ENCODE measurements at regions not wholly inside any gene's neighbourhood (a gene's known extent, or its start where the extent isn't known, plus 50 kb on each side); places are given as distances from the start of the nearest gene placed in this dataset.

GRCh38 chr14:100649173-100649519 lies 61.9 kb upstream of the BEGAIN start:
- dilution Hi-C loops (cut with MboI; ENCODE audit: extremely low pct_ligation_motif_present, low sequenced_read_pairs): no loop called here
- Histone ChIP-seq H3K79me2 (ENCODE audit: control insufficient read depth, insufficient read depth, low read length) (no peaks in the 10 kb centered on the region), H4K20me1 (replicated peaks; ENCODE audit: control insufficient read depth, extremely low read depth, insufficient read depth, low read length) (no peaks in the 10 kb centered on the region), H3K4me2 (ENCODE audit: insufficient read depth, low read length) (no peak overlapping the region), H3K4me3 (replicated peaks in 1 of 3; ENCODE audit: insufficient read depth in 1 of 3, low read depth in 1 of 3, low read length in 3 of 3) (no peak overlapping the region), H3K9me1 (replicated peaks; ENCODE audit: control insufficient read depth, extremely low read depth, insufficient read depth, low read length) (no peaks in the 10 kb centered on the region), H3K36me3 (ENCODE audit: control insufficient read depth in 2 of 2, extremely low read depth in 1 of 2, insufficient read depth in 2 of 2, low read length in 2 of 2) (no peaks in the 10 kb centered on the region), H2AFZ (ENCODE audit: low read depth, low read length) (no peak overlapping the region), H3K27me3 (ENCODE audit: control insufficient read depth in 2 of 2, insufficient read depth in 2 of 2, low read length in 2 of 2) (peaks cover 4 to 10% of the 10 kb centered on the region in 2 experiments), H3K27ac (ENCODE audit: insufficient read depth, low read depth, low read length) (no peak overlapping the region), H3K9ac (replicated peaks; ENCODE audit: extremely low read depth, insufficient read depth, low read length) (no peak overlapping the region), H3K9me3 (replicated peaks; ENCODE audit: control insufficient read depth, insufficient read depth, low read length) (no peaks in the 10 kb centered on the region), H3K4me1 (ENCODE audit: control insufficient read depth, extremely low read depth, insufficient read depth, low read length) (peaks cover 14% of the 10 kb centered on the region)
- no TSS peak for BruUV-seq (replicated peaks)
- intact Hi-C loops (cut with micrococcal nuclease): loop anchor here (5.0 kb wide), 1 partner anchor 978 kb away; no protein-coding TSS in a partner anchor
- ChIA-PET POLR2A (no interaction called here), CTCF (interaction anchor here (1.2 to 1.3 kb wide), 2 partner anchors 179 to 264 kb away, joined by 4 read pairs; no protein-coding TSS in a partner anchor)
- TF ChIP-seq GATA2 (IDR thresholded peaks at IDR 0.05; ENCODE audit: insufficient read depth, insufficient read length, low read depth, low read length) (peak; percentile 8), FOS (IDR thresholded peaks at IDR 0.05; ENCODE audit: borderline replicate concordance, insufficient read depth, low read length) (no peak)
- DNase-seq (ENCODE audit: low read depth, low spot score): peak; percentile 61
- no peak for FAIRE-seq

- ChIA-PET CTCF (interaction anchor here (0.7 to 5.0 kb wide), 9 partner anchors 12 to 267 kb away, joined by 3 to 136 read pairs (median 7); no protein-coding TSS in a partner anchor), POLR2A (no interaction called here)
- FAIRE-seq (no peak), DNase-seq (ENCODE audit: low read depth, low spot score) (no peak)
- no peaks in the 10 kb centered on the region for H3K9me3 ChIP-seq (replicated peaks; ENCODE audit: control insufficient read depth, insufficient read depth, low read length)
- peaks cover 3% of the 10 kb centered on the region for H3K4me1 ChIP-seq (ENCODE audit: control insufficient read depth, extremely low read depth, insufficient read depth, low read length)
- H3K9ac ChIP-seq (replicated peaks; ENCODE audit: extremely low read depth, insufficient read depth, low read length): no peak overlapping the region
- TF ChIP-seq POLR2AphosphoS5 (IDR thresholded peaks at IDR 0.05; ENCODE audit: insufficient read depth, low read depth, low read length) (no peak), FOS (IDR thresholded peaks at IDR 0.05; ENCODE audit: borderline replicate concordance, insufficient read depth, low read length) (no peak), JUN (IDR thresholded peaks at IDR 0.05; ENCODE audit: borderline replicate concordance, insufficient read depth, insufficient read length, low read depth) (no peak), EZH2 (IDR thresholded peaks at IDR 0.05; ENCODE audit: borderline replicate concordance, low read depth, low read length, severe bottlenecking) (no peak), CTCF (IDR thresholded peaks at IDR 0.05; ENCODE audit: extremely low read depth in 1 of 2, insufficient read depth in 1 of 2, low read depth in 1 of 2, low read length in 2 of 2) (no peak), GATA2 (IDR thresholded peaks at IDR 0.05; ENCODE audit: insufficient read depth, insufficient read length, low read depth, low read length) (no peak), MYC (IDR thresholded peaks at IDR 0.05; ENCODE audit: low read depth, low read length) (no peak), MAX (IDR thresholded peaks at IDR 0.05; ENCODE audit: insufficient read depth, insufficient read length) (no peak), POLR2A (IDR thresholded peaks at IDR 0.05; ENCODE audit: low read depth, low read length) (no peak)
- no peak overlapping the region for H2AFZ ChIP-seq (ENCODE audit: low read depth, low read length)
- H3K9me1 ChIP-seq (replicated peaks; ENCODE audit: control insufficient read depth, extremely low read depth, insufficient read depth, low read length): no peaks in the 10 kb centered on the region
- H3K27ac ChIP-seq (ENCODE audit: insufficient read depth, low read depth, low read length): no peak overlapping the region
- no peaks in the 10 kb centered on the region for H3K36me3 ChIP-seq (ENCODE audit: control insufficient read depth in 2 of 2, extremely low read depth in 1 of 2, insufficient read depth in 2 of 2, low read length in 2 of 2)
- dilution Hi-C loops (cut with MboI; ENCODE audit: extremely low pct_ligation_motif_present, low sequenced_read_pairs): loop anchor here (25.0 kb wide), 1 partner anchor 240 kb away; no protein-coding TSS in a partner anchor
- peaks cover 4 to 15% of the 10 kb centered on the region in 2 experiments for H3K27me3 ChIP-seq (ENCODE audit: control insufficient read depth in 2 of 2, insufficient read depth in 2 of 2, low read length in 2 of 2)
- no TSS peak for BruUV-seq (replicated peaks)
- no peak overlapping the region for H3K4me2 ChIP-seq (ENCODE audit: insufficient read depth, low read length)
- no peak overlapping the region for H3K4me3 ChIP-seq (replicated peaks in 1 of 3; ENCODE audit: insufficient read depth in 1 of 3, low read depth in 1 of 3, low read length in 3 of 3)
- H4K20me1 ChIP-seq (replicated peaks; ENCODE audit: control insufficient read depth, extremely low read depth, insufficient read depth, low read length): no peaks in the 10 kb centered on the region
- intact Hi-C loops (cut with micrococcal nuclease): loop anchor here (10.0 kb wide), 1 partner anchor 347 kb away; the partner anchor contains the start of gene SLC25A29
- no peaks in the 10 kb centered on the region for H3K79me2 ChIP-seq (ENCODE audit: control insufficient read depth, insufficient read depth, low read length)
Observed at GRCh38 chr14:100651999-100652508, 64.8 kb upstream of the BEGAIN start.
